NCI-H2171 (cell line): ENCODE measurements at regions not wholly inside any gene's neighbourhood (a gene's known extent, or its start where the extent isn't known, plus 50 kb on each side); places are given as distances from the start of the nearest gene placed in this dataset.
"Not testable (repeated sequence)": the region's sequence is repeated elsewhere in the genome, so short reads cannot be mapped to it uniquely, and the experiment has no call there.

Source experiments
- DNase-seq: peaks from one replicate; lab custom pipeline; 2025; lab: John Stamatoyannopoulos, UW

- not testable (repeated sequence) for DNase-seq
Measured at GRCh38 chr11:29056487-29056886, 948.3 kb downstream of the METTL15 start.

- no peak for DNase-seq
Measured at GRCh38 chr11:29051935-29052334, 943.7 kb downstream of the METTL15 start.

GRCh38 chr11:29050962-29051361 is 942.8 kb downstream of the METTL15 start:
- DNase-seq: not testable (repeated sequence)

- no peak for DNase-seq
Measured at GRCh38 chr11:29040489-29040888, 932.3 kb downstream of the METTL15 start.

- no peak for DNase-seq
Measured at GRCh38 chr11:29032384-29033149, 924.4 kb downstream of the METTL15 start.

- DNase-seq: no peak
Measured at GRCh38 chr11:29029452-29029851, 921.3 kb downstream of the METTL15 start.

- no peak for DNase-seq
Measured at GRCh38 chr11:29027436-29027835, 919.2 kb downstream of the METTL15 start.

- DNase-seq: no peak
Measured at GRCh38 chr11:29026286-29026685, 918.1 kb downstream of the METTL15 start.

GRCh38 chr11:29025001-29025400 is 916.8 kb downstream of the METTL15 start:
- no peak for DNase-seq

- DNase-seq: no peak
Measured at GRCh38 chr11:29024386-29024785, 916.2 kb downstream of the METTL15 start.

GRCh38 chr11:29023761-29024160 is 915.6 kb downstream of the METTL15 start:
- no peak for DNase-seq

- DNase-seq: no peak
Measured at GRCh38 chr11:29022676-29023075, 914.5 kb downstream of the METTL15 start.

- DNase-seq: no peak
Measured at GRCh38 chr11:29019960-29020683, 911.9 kb downstream of the METTL15 start.

GRCh38 chr11:29018631-29019030 is 910.4 kb downstream of the METTL15 start:
- no peak for DNase-seq

- DNase-seq: no peak
Measured at GRCh38 chr11:29017941-29018340, 909.8 kb downstream of the METTL15 start.

- DNase-seq: no peak
Measured at GRCh38 chr11:29012507-29012906, 904.3 kb downstream of the METTL15 start.

- DNase-seq: no peak
Measured at GRCh38 chr11:29009426-29009825, 901.2 kb downstream of the METTL15 start.

- DNase-seq: no peak
Measured at GRCh38 chr11:29008481-29008880, 900.3 kb downstream of the METTL15 start.

GRCh38 chr11:29006668-29007067 is 898.5 kb downstream of the METTL15 start:
- DNase-seq: no peak

GRCh38 chr11:29005401-29005980 is 897.3 kb downstream of the METTL15 start:
- no peak for DNase-seq

GRCh38 chr11:29002816-29003215 is 894.6 kb downstream of the METTL15 start:
- DNase-seq: no peak

- DNase-seq: no peak
Measured at GRCh38 chr11:28999620-29000019, 891.4 kb downstream of the METTL15 start.

GRCh38 chr11:28992996-28993395 is 884.8 kb downstream of the METTL15 start:
- no peak for DNase-seq
